ENCODE measurements at regions not wholly inside any gene's neighbourhood (a gene's known extent, or its start where the extent isn't known, plus 50 kb on each side); places are given as distances from the start of the nearest gene placed in this dataset.
"Not testable (repeated sequence)": the region's sequence is repeated elsewhere in the genome, so short reads cannot be mapped to it uniquely, and the experiment has no call there.

GRCh38 chr1:29427614-29428279 is 191.4 kb downstream of the PTPRU start:
- DNase-seq, result no peak

- DNase-seq, result no peak
These were observed 190.5 kb downstream of the PTPRU start for GRCh38 chr1:29426701-29427279.

DNA sequence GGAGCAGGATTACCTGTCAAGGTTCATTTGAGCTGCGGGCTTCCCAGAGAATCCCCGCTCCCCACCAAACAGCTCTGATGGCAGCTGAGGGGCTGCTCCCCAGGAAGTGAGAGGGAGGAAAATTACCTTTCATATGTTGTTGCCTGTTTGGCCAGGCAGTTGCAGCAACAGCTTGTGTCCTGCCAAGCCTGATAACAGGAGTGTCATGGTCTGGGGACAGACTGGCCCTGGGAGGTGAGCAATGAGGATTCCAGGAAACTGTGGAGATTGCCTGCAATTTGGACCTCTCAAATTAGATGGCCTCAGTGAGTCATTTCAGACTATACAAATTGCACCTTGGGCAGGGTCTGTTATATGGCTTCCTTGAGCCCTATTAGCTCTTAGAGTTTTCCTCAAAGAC is 189.3 kb downstream of the PTPRU start:
- no peak for DNase-seq

DNA sequence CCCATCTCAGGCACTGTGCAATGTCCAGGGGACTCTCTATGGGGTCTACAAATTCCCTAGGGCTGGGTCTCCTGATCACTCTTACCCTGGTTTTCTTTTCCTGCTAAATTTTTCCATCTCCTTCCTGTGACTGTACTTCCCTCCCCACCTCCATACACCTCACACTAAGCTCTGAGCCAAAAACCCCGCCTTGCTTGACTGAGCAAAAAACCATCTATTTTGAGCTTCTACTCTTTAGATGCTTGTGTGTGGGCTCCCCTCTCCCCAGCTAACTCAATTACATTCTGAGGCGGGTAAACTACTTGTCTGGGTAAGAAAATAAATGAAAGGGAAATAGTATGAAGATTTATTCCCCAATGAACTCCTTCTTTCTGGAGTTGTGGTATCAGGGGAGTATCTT is 187.9 kb downstream of the PTPRU start:
- no peak for DNase-seq

GRCh38 chr1:29420202-29420601 is 183.9 kb downstream of the PTPRU start:
- no peak for DNase-seq

GRCh38 chr1:29417971-29418370 is 181.6 kb downstream of the PTPRU start:
- DNase-seq, result no peak

GRCh38 chr1:29417147-29417858 is 181.0 kb downstream of the PTPRU start:
- no peak for DNase-seq

DNA sequence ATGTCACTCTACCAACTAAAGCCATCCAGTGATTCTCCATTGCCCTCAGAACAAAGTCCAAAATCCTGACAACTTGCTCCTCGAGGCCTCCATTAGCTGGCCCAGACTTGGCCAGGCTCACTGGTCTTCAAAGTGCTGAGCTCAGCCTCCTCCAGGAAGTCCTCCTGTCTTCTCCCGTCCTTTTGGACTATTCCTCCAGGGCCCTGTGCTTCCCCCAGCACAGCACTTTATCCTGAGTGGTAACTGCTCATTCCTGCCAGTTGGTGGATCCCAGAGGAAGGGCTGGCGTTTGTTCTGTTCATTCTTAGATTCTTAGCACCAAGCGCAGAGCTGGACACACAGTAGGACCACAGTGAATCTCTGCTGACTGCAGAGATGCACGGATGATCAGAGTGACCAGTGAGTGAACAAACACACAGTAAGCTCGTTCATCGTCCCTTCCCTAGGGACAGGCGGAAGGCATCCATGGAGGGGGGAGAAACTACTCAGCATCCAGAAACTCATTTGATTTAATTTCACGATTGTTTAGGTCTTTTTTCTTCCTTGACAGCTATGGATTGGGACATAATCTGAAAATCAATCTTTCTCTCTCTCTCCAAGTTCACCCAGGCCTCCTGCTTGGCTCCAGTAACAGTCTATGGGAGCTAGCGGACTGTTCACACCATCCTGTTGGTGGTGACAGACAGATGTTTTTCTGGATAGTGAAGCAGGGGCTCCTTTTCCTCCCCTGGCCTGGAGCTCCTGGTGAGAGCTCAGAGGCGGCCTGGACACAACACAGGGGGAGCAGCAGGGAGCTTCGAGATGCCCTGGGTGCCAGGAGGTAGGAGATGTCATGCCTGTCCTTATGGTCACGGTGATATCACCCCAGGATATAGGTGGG is 180.2 kb downstream of the PTPRU start:
- DNase-seq, result no peak

GRCh38 chr1:29415861-29416260 is 179.5 kb downstream of the PTPRU start:
- no peak for DNase-seq

DNA sequence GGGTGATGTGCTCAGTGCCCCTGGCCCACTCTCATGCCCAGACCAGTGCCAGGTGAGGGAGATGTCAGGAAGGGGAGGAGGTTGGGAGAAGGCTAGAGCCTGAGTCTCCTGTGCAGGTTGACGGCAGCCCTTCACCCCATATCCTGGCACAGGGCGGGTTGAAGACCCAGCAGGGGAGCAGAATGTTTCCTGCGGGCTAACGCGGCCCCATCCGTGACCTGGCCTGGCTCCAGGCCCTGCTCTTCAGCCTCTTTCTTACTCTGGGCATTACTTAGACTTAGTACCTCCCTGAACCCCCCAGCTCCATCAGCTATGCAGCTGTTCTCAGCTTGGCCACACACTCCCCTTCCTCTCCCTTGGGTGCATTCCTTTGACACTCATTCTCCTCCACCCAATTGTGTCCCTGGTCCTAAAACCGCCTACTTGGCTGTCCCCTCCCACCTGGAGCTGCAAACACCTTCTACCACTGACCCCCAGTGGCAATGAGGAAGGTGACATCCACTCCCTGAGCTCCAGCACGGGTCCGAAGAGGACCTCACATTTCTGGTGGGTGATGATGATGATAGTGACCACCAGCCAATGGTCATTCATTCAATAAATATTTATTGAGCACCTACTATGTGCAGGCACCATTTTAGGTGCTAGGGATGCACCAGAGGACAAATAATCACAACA is 179.0 kb downstream of the PTPRU start:
- DNase-seq, result no peak

GRCh38 chr1:29414086-29414485 is 177.8 kb downstream of the PTPRU start:
- no peak for DNase-seq

GRCh38 chr1:29413661-29414060 is 177.3 kb downstream of the PTPRU start:
- DNase-seq, result no peak

DNA sequence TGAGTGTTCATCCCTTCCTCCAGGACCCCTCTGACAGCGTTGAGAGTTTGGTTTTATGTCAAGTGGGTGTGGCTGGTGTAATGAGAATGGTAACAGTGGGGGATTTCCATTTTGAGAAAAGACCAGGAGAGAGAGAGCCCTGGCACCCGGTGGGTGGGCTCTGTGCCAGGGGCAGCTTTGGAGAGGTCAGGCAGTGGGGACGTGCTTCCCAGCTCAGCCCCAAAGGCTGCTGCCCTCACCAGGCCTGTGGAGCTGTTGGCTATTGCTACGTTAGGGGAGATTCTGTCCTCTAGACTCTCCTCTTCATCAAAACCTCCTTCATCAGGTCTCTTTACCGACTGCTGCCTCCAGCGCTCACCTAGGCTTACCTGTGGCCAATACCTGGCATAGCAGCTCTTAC is 176.3 kb downstream of the PTPRU start:
- DNase-seq, result no peak

DNA sequence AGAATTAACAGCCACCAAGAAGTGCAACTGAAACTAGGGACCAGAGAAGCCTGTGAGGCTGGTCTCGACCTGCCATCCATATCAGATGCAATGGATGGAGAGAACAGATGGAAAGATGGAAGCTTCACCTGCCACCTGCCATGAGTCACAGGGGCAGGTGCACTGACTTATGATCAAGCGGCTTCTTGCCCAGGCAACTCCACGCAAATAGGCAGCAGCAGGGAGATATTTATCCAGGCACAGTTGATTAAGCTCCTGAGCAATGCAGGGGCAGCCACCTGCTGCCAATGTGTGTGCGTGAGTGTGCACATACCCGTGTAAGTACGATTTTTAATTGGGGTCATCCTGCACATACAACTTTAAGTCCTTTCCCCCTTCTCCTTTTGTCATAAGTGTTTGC is 174.2 kb downstream of the PTPRU start:
- DNase-seq, result no peak

GRCh38 chr1:29409616-29410015 is 173.3 kb downstream of the PTPRU start:
- no peak for DNase-seq

- no peak for DNase-seq
These were observed 172.7 kb downstream of the PTPRU start for GRCh38 chr1:29408831-29409605.

DNA sequence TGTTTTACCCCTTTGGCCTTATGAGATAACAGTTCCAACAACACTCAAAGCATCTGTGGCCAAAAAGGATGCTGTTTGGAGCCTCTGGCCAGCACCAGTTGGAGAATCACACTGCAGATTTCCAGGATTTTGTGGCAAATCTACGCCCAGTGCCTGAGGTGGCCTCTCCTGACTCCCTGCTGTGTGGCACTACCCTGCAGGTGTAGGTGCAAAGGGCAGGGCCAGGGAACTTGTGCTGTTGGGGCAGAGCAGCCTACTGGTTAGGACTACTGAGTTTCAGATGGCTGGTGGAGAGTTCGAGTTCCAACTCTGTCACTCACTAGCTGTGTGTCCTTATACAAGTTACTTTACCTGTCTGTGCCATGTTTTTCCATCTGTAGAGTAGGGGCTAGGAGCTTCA is 170.5 kb downstream of the PTPRU start:
- no peak for DNase-seq

DNA sequence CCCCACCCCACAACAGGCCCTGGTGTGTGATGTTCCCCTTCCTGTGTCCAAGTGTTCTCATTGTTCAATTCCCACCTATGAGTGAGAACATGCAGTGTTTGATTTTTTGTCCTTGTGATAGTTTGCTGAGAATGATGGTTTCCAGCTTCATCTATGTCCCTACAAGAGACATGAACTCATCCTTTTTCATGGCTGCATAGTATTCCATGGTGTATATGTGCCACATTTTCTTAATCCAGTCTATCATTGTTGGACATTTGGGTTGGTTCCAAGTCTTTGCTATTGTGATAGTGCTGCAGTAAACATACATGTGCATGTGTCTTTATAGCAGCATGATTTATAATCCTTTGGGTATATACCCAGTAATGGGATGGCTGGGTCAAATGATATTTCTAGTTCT is 163.9 kb downstream of the PTPRU start:
- not testable (repeated sequence) for DNase-seq

- DNase-seq, result no peak
These were observed 163.1 kb downstream of the PTPRU start for GRCh38 chr1:29399465-29399864.

DNA sequence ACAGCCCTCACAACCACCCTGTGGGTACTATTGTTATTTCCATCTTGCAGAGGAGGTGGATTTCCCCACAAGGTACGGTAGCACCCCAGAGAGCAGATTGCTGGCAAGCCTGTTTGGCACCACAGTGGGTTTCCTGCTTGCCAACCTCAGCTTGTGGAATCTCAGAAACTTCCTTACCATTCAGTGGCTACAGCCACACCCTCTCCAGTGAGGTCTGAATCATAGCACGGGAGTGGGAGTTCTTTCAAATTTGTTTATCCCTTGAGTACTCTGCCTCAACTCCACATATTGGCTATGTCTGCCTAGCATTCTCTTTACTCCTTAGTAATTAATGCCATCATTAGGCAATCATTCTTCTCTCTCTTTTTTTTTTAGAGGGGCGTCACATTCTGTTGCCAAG is 162.1 kb downstream of the PTPRU start:
- DNase-seq, result no peak

GRCh38 chr1:29397981-29398380 is 161.7 kb downstream of the PTPRU start:
- no peak for DNase-seq

DNA sequence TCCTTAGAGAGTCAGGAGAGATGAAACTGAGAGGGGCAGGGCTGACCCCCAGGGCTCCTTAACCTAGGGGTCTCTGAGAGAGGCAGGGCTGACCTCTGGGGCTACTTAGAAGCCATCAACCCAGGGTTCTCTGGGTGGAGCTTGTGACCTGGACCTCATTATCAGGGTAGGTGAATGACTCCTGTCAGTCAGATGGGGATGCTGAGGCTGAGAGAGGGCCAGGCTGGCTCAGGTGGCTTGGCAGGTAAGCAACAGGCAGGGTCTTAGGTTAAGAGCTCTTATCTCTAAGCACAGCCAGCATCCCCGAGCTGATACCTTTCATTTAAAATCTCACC is 160.9 kb downstream of the PTPRU start:
- DNase-seq, result no peak

Measured in NCI-H446 treated with DMSO at 0.1 percent for 48 hours (cell line).